Fibroblast of peridontal ligament (primary cell): ENCODE measurements at regions not wholly inside any gene's neighbourhood (a gene's known extent, or its start where the extent isn't known, plus 50 kb on each side); places are given as distances from the start of the nearest gene placed in this dataset.
A peak's percentile ranks its signal among the peaks of the same experiment; 100 is the strongest.
"Not testable (repeated sequence)": the region's sequence is repeated elsewhere in the genome, so short reads cannot be mapped to it uniquely, and the experiment has no call there.

Experiments
- DNase-seq: peaks from one replicate; pipeline ENCODE4 v3.0.0-alpha.2; 2010; ENCODE audit errors: extremely low read depth

GRCh38 chr2:198639580-198639979 is 818.2 kb downstream of the SATB2 start:
- DNase-seq, result peak; percentile 60

DNA sequence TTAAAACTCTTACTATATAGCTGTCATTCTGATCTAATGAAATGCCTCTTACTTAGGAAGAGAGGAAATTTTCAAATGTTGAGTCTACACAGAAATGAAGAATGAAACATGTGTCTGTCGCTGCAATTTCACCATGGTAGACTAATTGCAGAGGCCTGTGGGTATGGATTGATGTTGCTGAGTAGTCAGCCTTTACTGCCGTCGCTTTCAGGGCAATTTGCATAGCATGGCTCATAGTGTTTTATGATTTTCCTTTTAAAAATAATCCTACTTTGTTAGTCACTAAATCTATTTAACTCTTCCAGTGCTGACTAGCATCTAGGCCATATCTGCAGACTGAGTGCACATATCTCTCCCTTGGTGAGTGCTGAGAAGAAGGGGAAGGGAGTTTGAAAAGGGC is 819.2 kb downstream of the SATB2 start:
- no peak for DNase-seq

- DNase-seq, result peak; percentile 21
Measured at GRCh38 chr2:198630384-198630783, 826.0 kb downstream of the PLCL1 start.

DNA sequence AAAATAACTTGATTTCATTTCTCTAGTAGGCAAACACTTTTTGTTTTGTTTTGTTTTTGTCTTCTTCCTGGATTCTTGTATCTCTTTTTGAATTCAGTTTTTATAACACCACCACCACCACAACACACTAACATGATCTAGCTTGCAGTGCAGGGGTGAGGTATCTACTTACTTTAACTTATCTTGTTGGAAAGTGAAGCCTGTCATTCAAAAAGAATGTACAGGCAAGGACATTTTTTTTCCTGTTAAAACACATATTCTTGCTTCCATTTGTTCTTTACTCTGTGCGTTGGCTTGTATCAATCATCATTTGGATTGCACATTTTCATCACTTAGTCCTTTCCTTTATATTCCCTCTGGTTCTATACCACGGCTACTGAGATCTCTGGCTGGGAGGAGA is 824.2 kb downstream of the PLCL1 start:
- no peak for DNase-seq

GRCh38 chr2:198622986-198623730 is 818.8 kb downstream of the PLCL1 start:
- DNase-seq, result no peak

GRCh38 chr2:198615972-198616371 is 811.6 kb downstream of the PLCL1 start:
- DNase-seq, result peak; percentile 70

- DNase-seq, result peak; percentile 46
Measured at GRCh38 chr2:198611201-198611600, 806.8 kb downstream of the PLCL1 start.

GRCh38 chr2:198604599-198604998 is 800.2 kb downstream of the PLCL1 start:
- no peak for DNase-seq

DNA sequence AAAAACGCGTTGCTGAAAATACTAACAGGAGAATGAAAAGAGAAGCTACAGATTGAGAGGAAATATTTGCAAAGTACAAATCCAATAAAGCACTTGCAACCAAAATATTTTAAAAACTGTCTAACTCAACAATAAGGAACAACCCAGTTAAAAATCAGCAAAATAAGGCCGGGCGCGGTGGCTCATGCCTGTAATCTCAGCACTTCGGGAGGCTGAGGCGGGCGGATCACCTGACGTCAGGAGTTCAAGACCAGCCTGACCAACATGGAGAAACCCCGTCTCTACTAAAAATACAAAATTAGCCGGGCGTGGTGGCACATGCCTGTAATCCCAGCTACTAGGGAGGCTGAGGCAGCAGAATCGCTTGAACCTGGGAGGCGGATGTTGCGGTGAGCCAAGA is 798.6 kb downstream of the PLCL1 start:
- not testable (repeated sequence) for DNase-seq

GRCh38 chr2:198597648-198598047 is 793.3 kb downstream of the PLCL1 start:
- DNase-seq, result no peak

DNA sequence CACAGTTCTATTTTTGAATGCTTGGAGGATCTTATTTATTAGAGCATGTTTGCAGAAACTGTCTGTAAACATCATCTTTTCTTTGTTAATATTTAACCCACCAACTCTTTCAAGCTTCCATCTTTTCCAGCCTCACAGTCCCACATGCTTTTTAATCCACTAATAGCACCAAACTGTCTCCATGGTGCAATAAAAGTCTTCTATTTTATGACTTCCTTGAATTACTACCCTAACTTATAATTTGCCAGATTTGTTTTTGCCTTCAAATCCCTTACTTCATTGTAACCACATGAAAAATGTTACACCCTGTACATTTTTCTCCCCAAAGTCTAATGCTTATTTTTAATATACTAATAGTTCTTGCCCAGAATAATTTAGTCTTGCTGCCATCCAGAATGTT is 792.6 kb downstream of the PLCL1 start:
- DNase-seq, result no peak

- DNase-seq, result no peak
Measured at GRCh38 chr2:198595721-198596120, 791.3 kb downstream of the PLCL1 start.

GRCh38 chr2:198591586-198591985 is 787.2 kb downstream of the PLCL1 start:
- no peak for DNase-seq

- DNase-seq, result no peak
Measured at GRCh38 chr2:198587741-198588140, 783.3 kb downstream of the PLCL1 start.

GRCh38 chr2:198587240-198587639 is 782.8 kb downstream of the PLCL1 start:
- no peak for DNase-seq

- DNase-seq, result no peak
Measured at GRCh38 chr2:198571393-198571792, 767.0 kb downstream of the PLCL1 start.

DNA sequence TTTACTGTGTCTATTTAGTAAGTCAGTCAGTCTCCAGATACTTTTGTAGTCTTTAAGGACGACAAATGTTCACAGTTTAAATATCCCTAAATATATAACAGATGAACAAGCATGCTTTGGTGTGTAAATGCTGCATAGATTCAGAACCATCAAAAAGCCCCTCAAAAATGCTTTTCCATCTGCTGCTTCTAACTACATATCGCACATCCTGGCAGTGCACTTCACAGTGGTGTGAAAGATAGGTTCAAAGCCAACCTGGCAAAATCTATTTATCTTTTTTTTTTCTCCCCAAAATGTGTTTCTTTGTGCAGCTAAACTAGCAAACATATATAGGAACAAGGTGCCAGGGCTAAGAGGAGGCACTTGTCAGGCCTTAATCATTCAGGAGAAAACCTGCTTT is 753.8 kb downstream of the PLCL1 start:
- no peak for DNase-seq

DNA sequence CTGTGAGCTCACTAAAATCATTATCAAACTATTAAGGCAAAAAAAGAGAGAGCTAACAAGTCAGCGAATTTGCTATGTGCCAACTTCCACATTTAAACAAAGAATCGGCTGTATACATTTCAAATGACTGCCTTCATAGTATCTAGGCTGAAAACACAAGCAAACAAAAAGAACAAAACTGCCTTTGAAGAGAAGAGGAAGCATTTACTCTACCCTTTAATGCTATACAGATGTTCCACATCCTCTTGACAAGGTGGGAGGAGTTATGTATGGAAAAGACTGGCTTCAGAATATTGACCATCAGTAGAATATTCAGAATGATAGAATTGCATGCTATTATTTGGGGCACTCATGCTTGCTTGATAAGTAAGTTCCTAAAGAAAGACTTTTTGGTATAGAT is 741.7 kb downstream of the PLCL1 start:
- peak; percentile 23 for DNase-seq

- DNase-seq, result no peak
Measured at GRCh38 chr2:198545411-198545810, 741.0 kb downstream of the PLCL1 start.

- no peak for DNase-seq
Measured at GRCh38 chr2:198544461-198544860, 740.1 kb downstream of the PLCL1 start.

DNA sequence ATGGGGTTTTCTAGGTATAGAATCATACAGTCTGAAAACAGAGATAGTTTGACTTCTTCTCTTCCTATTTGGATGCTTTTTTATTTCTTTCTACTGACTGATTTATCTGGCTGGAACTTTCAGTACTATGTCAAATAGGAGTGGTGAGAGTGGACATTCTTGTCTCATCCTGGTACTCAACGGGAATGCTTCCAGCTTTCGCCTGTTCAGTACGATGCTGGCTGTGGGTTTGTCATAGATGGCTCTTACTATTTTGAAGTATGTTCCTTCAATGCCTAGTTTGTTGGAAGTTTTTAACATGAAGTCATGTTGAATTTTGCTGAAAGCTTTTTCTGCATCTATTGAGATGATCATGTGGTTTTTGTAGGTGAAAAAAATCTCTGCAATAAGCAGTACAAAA is 730.4 kb downstream of the PLCL1 start:
- DNase-seq, result no peak

DNA sequence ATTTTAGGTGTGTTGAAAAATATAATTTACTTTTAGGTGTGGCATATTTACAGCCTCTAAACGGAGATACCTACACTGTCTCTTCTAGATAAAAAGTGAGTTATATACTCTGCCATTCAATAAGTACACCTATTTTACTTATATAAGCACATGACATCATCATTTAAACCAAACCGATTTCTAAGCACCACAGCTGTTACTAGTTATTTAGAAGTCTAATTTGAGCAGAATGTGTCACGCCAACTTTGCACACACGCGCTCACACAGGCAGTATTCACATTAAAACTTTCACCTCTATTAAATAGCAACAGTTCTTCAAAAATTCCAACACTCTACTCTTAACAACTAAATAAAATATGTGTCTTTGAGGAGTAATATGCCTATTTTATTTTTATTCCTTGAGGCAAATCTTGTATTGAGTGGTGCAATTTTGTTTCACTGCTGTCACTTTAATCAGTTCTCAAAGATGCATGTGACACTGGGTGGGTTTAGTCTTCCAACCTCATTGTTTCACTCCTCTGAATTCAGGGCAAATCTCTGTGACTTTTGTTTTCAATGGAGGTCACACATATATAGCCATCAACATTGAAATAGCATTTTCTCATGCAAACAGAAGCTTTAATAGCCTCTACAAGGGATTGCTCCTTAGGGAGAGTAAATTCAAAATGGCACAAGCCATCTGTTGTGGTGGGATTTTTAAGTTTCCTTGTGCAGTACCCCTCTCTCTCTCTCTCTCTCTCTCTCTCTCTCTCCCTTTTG is 721.0 kb downstream of the PLCL1 start:
- DNase-seq, result peak; percentile 8

DNA sequence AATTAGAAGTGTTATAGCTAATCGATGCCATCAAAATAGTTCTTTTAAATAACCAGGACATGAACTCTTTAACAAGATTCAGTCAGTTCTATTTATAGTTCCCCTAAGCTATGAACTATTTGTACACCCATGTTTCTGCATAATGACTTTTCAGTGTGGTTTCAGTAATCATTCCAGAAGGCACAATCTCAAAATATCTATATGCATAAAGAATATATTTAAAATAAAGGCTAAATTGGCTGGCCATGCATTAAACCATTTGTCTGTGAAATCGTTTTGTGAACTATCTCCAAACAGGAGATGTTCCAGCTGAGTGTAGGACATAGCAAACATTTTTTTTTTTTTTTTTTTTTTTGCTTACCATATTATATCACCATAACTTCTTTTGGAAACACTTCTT is 719.3 kb downstream of the PLCL1 start:
- no peak for DNase-seq
